GM12878 (cell line): ENCODE measurements at regions not wholly inside any gene's neighbourhood (a gene's known extent, or its start where the extent isn't known, plus 50 kb on each side); places are given as distances from the start of the nearest gene placed in this dataset.

Source experiments
- CTCF ChIP-seq, 3 experiments: IDR thresholded peaks in 2 of 3; conservative IDR thresholded peaks in 1 of 3; 2 replicates each; pipeline ENCODE4 v1.5.1; 2011; ENCODE audit warnings: low read depth in 3 of 3, low read length in 3 of 3, mild to moderate bottlenecking in 3 of 3, control low read depth in 2 of 3, moderate library complexity in 2 of 3, inconsistent platforms in 1 of 3, mixed read lengths in 1 of 3; ENCODE audit not compliant: control insufficient read depth in 2 of 3, insufficient read depth in 1 of 3; ENCODE audit errors: extremely low read depth in 1 of 3
- NR2C2 ChIP-seq: IDR thresholded peaks from 2 replicates; pipeline ENCODE4 v1.6.1; 2011; ENCODE audit warnings: borderline replicate concordance, low read depth; ENCODE audit not compliant: control insufficient read depth, insufficient read length

DNA sequence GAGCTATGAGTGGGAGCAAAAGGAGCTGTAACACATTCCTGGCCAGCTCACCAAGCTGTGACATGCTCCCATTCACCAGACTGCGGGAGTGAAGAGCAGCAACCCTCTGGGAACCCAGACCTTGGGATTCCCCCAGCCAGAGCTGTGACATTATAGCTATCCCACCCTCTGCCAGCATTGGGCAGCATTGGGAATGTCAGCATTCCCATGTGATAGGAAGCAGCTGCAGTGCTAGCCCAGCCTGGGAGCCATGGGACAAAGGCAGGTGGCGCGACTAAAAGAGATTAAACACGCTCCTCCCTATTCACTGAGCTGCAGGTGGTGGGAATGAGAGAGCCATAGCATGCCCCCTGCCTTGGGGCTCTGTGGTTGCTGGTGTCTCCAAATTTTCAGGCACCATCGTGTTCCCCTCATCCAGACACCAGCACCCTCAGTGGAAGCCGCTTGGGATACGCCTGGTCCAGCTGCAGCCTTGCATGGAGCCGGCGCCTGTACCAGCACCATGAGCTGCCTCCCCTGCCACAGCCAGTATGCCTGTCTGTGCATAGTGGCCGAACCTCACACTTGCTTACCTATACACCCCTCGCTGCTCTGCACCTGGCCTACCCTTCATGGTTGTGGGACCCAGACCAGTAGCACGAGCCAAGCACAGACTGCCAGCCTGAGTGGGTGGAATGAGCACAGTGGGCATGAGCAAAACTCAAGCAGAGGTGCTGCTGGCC is 695.6 kb upstream of the GCFC2 start:
- TF ChIP-seq CTCF (IDR thresholded peaks at IDR 0.05 in 2 of 3, conservative IDR thresholded peaks at IDR 0.05 in 1 of 3; ENCODE audit: control insufficient read depth in 2 of 3, extremely low read depth in 1 of 3, insufficient read depth in 1 of 3, low read depth in 3 of 3, low read length in 3 of 3) (no peak), NR2C2 (no peak)
